DOHH2 (cell line): ENCODE measurements at regions not wholly inside any gene's neighbourhood (a gene's known extent, or its start where the extent isn't known, plus 50 kb on each side); places are given as distances from the start of the nearest gene placed in this dataset.

Experiments used
- H3F3A ChIP-seq: fragments of 200-600 bp; sonication (generic), shearing (Covaris generic); 2 replicates; pipeline ENCODE4 v1.6.0; 2016; ENCODE audit warnings: antibody characterized with exemption, mild to moderate bottlenecking; ENCODE audit not compliant: control insufficient read depth, insufficient read depth
- H3K27ac ChIP-seq: fragments of 200-600 bp; sonication (generic); 2 replicates; pipeline ENCODE4 v1.5.1; 2014; ENCODE audit warnings: low read depth, mild to moderate bottlenecking, low read length, moderate library complexity
- H3K27me3 ChIP-seq: fragments of 200-600 bp; sonication (generic); 2 replicates; pipeline ENCODE4 v1.6.1; 2014; ENCODE audit warnings: mild to moderate bottlenecking, low read length, mixed read lengths; ENCODE audit not compliant: control insufficient read depth
- H3K36me3 ChIP-seq: fragments of 200-600 bp; sonication (generic); 2 replicates; pipeline ENCODE4 v1.6.1; 2014; ENCODE audit warnings: mild to moderate bottlenecking, low read length, moderate library complexity, mixed read lengths; ENCODE audit not compliant: control insufficient read depth
- H3K4me1 ChIP-seq: fragments of 200-600 bp; sonication (generic); 2 replicates; pipeline ENCODE4 v1.6.1; 2014; ENCODE audit warnings: mild to moderate bottlenecking, low read length, mixed read lengths; ENCODE audit not compliant: control insufficient read depth
- H3K4me2 ChIP-seq: fragments of 200-600 bp; sonication (generic); 2 replicates; pipeline ENCODE4 v1.6.0; 2014; ENCODE audit warnings: mild to moderate bottlenecking, low read length, moderate library complexity
- H3K4me3 ChIP-seq: fragments of 200-600 bp; sonication (generic); 2 replicates; pipeline ENCODE4 v1.5.1; 2014; ENCODE audit warnings: mild to moderate bottlenecking, low read length, mixed read lengths
- H3K79me2 ChIP-seq: fragments of 200-600 bp; sonication (generic); 2 replicates; pipeline ENCODE4 v1.6.1; 2014; ENCODE audit warnings: mild to moderate bottlenecking, low read length, mixed read lengths; ENCODE audit not compliant: control insufficient read depth
- H3K9me2 ChIP-seq: fragments of 200-600 bp; sonication (generic); replicated peaks from 2 replicates; pipeline ENCODE4 v1.6.1; 2014; ENCODE audit warnings: mild to moderate bottlenecking, low read length, mixed read lengths; ENCODE audit not compliant: control insufficient read depth
- H3K9me3 ChIP-seq: fragments of 200-600 bp; sonication (generic); 2 replicates; pipeline ENCODE4 v1.6.1; 2014; ENCODE audit warnings: antibody characterized with exemption, low read length, mixed read lengths; ENCODE audit not compliant: control insufficient read depth, insufficient read depth
- H4K20me1 ChIP-seq: fragments of 200-600 bp; sonication (generic); 2 replicates; pipeline ENCODE4 v1.6.0; 2014; ENCODE audit warnings: low read depth, mild to moderate bottlenecking, antibody characterized with exemption, low read length, moderate library complexity; ENCODE audit not compliant: control insufficient read depth, insufficient read depth
- EZH2phosphoT487 ChIP-seq: fragments of 200-600 bp; sonication (generic); IDR thresholded peaks from 2 replicates; pipeline ENCODE4 v1.6.1; 2017; ENCODE audit warnings: borderline replicate concordance, mild to moderate bottlenecking, antibody characterized with exemption, low read length, moderate library complexity, mixed read lengths
- TF ChIP-seq, protein P1 (sequence below): fragments of 200-600 bp; sonication (generic); IDR thresholded peaks from one replicate; pipeline ENCODE4 v1.5.1; 2014; ENCODE audit warnings: antibody characterized with exemption, mild to moderate bottlenecking, low read depth, low read length; ENCODE audit not compliant: poor library complexity, severe bottlenecking

DNA sequence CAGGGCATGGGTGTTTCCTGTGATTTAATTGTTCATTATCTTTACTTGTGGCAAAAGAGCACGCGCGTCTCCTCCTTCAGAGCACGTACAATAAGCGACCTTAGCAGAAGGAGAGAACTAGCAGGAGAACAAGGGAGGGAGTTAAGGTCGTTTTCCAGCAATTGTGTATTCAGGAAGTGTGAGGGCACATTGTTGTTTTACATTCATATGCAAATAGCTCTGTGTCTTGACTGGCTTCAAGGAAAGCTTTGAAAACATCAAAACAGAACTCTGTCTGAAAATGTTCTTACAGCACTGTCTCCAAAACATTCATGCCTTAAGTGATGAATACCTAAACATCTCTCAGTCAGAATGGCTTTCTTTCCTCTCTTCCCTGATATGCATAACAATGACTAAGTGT, 499.1 kb downstream of the ACTR3B start:
- Histone ChIP-seq H3K27ac (no peak overlapping the region), H3K4me2 (no peak overlapping the region)

DNA sequence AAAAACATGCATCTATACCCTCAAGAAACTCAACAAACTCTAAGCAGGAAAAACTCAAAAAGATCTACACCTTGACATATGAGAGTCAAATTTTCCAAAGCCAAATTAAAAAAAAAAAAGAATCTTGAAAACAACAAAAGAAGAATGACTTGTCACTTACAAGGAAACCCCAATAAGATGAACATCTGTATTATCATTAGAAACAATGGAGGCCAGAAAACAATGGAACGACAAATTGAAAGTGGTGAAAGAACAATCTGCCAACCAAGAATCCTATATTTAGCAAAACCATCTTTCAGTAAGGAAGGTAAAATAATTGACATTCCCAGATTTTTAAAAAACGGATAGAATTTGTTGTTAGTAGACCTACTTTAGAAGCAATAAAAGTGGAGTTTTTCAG, 516.8 kb downstream of the ACTR3B start:
- no peaks in the 10 kb centered on the region for H3K9me2 ChIP-seq
- no peaks in the 10 kb centered on the region for H4K20me1 ChIP-seq
- H3K79me2 ChIP-seq: no peaks in the 10 kb centered on the region
- H3K9me3 ChIP-seq: no peaks in the 10 kb centered on the region
- no peaks in the 10 kb centered on the region for H3K27me3 ChIP-seq
- no peak overlapping the region for H3K4me3 ChIP-seq
- H3K36me3 ChIP-seq: no peaks in the 10 kb centered on the region
- H3K4me2 ChIP-seq: no peak overlapping the region
- no peak overlapping the region for H3K27ac ChIP-seq
- TF ChIP-seq, protein P1, sequence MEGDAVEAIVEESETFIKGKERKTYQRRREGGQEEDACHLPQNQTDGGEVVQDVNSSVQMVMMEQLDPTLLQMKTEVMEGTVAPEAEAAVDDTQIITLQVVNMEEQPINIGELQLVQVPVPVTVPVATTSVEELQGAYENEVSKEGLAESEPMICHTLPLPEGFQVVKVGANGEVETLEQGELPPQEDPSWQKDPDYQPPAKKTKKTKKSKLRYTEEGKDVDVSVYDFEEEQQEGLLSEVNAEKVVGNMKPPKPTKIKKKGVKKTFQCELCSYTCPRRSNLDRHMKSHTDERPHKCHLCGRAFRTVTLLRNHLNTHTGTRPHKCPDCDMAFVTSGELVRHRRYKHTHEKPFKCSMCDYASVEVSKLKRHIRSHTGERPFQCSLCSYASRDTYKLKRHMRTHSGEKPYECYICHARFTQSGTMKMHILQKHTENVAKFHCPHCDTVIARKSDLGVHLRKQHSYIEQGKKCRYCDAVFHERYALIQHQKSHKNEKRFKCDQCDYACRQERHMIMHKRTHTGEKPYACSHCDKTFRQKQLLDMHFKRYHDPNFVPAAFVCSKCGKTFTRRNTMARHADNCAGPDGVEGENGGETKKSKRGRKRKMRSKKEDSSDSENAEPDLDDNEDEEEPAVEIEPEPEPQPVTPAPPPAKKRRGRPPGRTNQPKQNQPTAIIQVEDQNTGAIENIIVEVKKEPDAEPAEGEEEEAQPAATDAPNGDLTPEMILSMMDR: no peak
- no peak for TF ChIP-seq EZH2phosphoT487
- no peaks in the 10 kb centered on the region for H3F3A ChIP-seq
- H3K4me1 ChIP-seq: no peaks in the 10 kb centered on the region

More for the DNA sequence above, 499.1 kb downstream of the ACTR3B start:
- TF ChIP-seq, protein P1: no peak
- TF ChIP-seq EZH2phosphoT487: no peak
- Histone ChIP-seq H3K9me2 (no peaks in the 10 kb centered on the region), H3F3A (no peaks in the 10 kb centered on the region), H3K79me2 (no peaks in the 10 kb centered on the region), H3K36me3 (no peaks in the 10 kb centered on the region), H3K27me3 (no peaks in the 10 kb centered on the region), H3K4me1 (no peaks in the 10 kb centered on the region), H4K20me1 (no peaks in the 10 kb centered on the region), H3K4me3 (no peak overlapping the region), H3K9me3 (no peaks in the 10 kb centered on the region)

- Histone ChIP-seq H3K4me2 (no peak overlapping the region), H3K36me3 (no peaks in the 10 kb centered on the region), H4K20me1 (no peaks in the 10 kb centered on the region), H3F3A (no peaks in the 10 kb centered on the region), H3K4me3 (no peak overlapping the region), H3K79me2 (no peaks in the 10 kb centered on the region), H3K27me3 (no peaks in the 10 kb centered on the region), H3K4me1 (no peaks in the 10 kb centered on the region), H3K9me2 (no peaks in the 10 kb centered on the region), H3K9me3 (no peaks in the 10 kb centered on the region), H3K27ac (no peak overlapping the region)
- TF ChIP-seq, protein P1: no peak
- no peak for TF ChIP-seq EZH2phosphoT487
Observed at GRCh38 chr7:153286763-153287162, 527.2 kb downstream of the ACTR3B start.

DNA sequence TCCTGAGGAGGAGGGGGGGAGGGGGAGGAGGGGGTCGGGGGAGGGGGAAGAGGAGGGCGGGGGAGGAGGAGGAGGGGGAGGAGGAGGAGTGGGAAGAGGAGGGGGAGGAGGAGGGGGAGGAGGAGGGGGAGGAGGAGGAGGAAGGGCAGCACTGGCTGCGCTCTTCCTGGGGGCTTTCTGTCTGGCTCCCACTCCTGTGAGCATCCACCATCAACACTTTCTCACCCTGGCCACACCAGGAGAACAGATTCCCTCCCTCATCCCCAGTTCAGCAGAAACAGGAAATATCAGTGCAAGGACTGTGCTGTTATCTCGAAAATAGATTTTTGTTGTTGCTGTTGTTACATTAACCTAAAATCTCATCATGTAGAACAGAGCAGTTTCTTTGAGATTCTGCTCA, 530.5 kb downstream of the ACTR3B start:
- TF ChIP-seq, protein P1: no peak
- no peak for TF ChIP-seq EZH2phosphoT487
- no peaks in the 10 kb centered on the region for H3K9me3 ChIP-seq
- H3K36me3 ChIP-seq: no peaks in the 10 kb centered on the region
- H3K79me2 ChIP-seq: no peaks in the 10 kb centered on the region
- H3K4me3 ChIP-seq: no peak overlapping the region
- H4K20me1 ChIP-seq: no peaks in the 10 kb centered on the region
- H3K9me2 ChIP-seq: no peaks in the 10 kb centered on the region
- no peak overlapping the region for H3K4me2 ChIP-seq
- no peaks in the 10 kb centered on the region for H3K4me1 ChIP-seq
- no peak overlapping the region for H3K27ac ChIP-seq
- H3K27me3 ChIP-seq: no peaks in the 10 kb centered on the region
- no peaks in the 10 kb centered on the region for H3F3A ChIP-seq
